D721Med (cell line): ENCODE measurements at regions not wholly inside any gene's neighbourhood (a gene's known extent, or its start where the extent isn't known, plus 50 kb on each side); places are given as distances from the start of the nearest gene placed in this dataset.

Source experiments
- DNase-seq: peaks from one replicate; pipeline ENCODE4 v3.0.0; 2011; ENCODE audit warnings: low spot score; ENCODE audit not compliant: insufficient read length
- FAIRE-seq: peaks from 2 replicates; lab custom pipeline; 2011; peaks lifted over from hg19 to GRCh38; lab: Jason Lieb, UNC
- CTCF ChIP-seq: IDR thresholded peaks from 2 replicates; pipeline ENCODE4 v1.5.1; 2012; ENCODE audit warnings: mild to moderate bottlenecking, control low read depth; ENCODE audit not compliant: insufficient read depth; ENCODE audit errors: missing control alignments

- DNase-seq (no peak), FAIRE-seq (no peak)
- TF ChIP-seq CTCF = no peak
Measured at GRCh38 chr1:60427701-60428100, 354.1 kb upstream of the C1orf87 start.

GRCh38 chr1:60427194-60427593 lies 353.6 kb upstream of the C1orf87 start:
- no peak for DNase-seq
- FAIRE-seq = no peak
- no peak for TF ChIP-seq CTCF

GRCh38 chr1:60425528-60425927 lies 352.0 kb upstream of the C1orf87 start:
- peak; percentile 10 for TF ChIP-seq CTCF
- DNase-seq = no peak
- FAIRE-seq = no peak

- DNase-seq (no peak), FAIRE-seq (no peak)
- TF ChIP-seq CTCF = no peak
Measured at GRCh38 chr1:60423146-60423780, 349.7 kb upstream of the C1orf87 start.

GRCh38 chr1:60421965-60422364 lies 348.4 kb upstream of the C1orf87 start:
- DNase-seq (no peak), FAIRE-seq (no peak)
- TF ChIP-seq CTCF = no peak

- FAIRE-seq (no peak), DNase-seq (no peak)
- no peak for TF ChIP-seq CTCF
Measured at GRCh38 chr1:60419023-60419422, 345.5 kb upstream of the C1orf87 start.

- DNase-seq (no peak), FAIRE-seq (no peak)
- no peak for TF ChIP-seq CTCF
Measured at GRCh38 chr1:60415696-60416095, 342.1 kb upstream of the C1orf87 start.
